ENCODE measurements at regions not wholly inside any gene's neighbourhood (a gene's known extent, or its start where the extent isn't known, plus 50 kb on each side); places are given as distances from the start of the nearest gene placed in this dataset.

DNA sequence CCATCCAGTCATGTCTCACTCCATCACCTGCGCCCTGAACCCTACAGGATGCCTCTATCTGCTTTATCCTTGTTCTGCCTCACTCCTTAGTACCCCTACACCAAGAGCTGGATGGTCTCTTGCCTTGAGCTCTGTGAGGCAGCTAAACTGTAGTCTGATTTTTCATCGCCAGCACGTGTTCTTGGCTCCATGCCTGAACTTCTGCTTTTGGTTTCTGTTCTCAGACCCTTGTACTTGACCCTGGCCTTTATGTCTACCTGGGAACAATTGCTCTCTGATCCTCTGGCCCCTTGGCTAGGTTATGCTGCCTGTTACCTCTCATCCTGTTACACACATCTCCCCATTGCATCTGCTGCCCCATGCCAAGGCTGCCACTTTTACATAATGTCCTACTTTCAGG, 318.0 kb upstream of the LMCD1 start:
- ChIA-PET POLR2A (ENCODE audit: unreplicated experiment) (no interaction called here), CTCF (no interaction called here)
- no peak overlapping the region for H3K4me3 ChIP-seq (ENCODE audit: insufficient read depth, low read depth, low read length)
- no peaks in the 10 kb centered on the region for H3K9me1 ChIP-seq (ENCODE audit: insufficient read depth, low read length)
- no peak overlapping the region for H2AK9ac ChIP-seq (replicated peaks; ENCODE audit: low read depth, low read length, poor library complexity)
- no peak overlapping the region for H3K4ac ChIP-seq (ENCODE audit: low read depth, low read length)
- ATAC-seq (ENCODE audit: low read depth) (no peak), DNase-seq (no peak)
- dilution Hi-C loops (cut with HindIII; ENCODE audit: low sequenced_read_pairs, unreplicated experiment) (no loop called here), in situ Hi-C loops (cut with MboI; ENCODE audit: low sequenced_read_pairs) (no loop called here), intact Hi-C loops (cut with micrococcal nuclease) (no loop called here)
- H3K4me1 ChIP-seq (ENCODE audit: control insufficient read depth, insufficient read depth, low read length) = no peaks in the 10 kb centered on the region
- H3K4me2 ChIP-seq (ENCODE audit: low read depth, low read length) = no peak overlapping the region
- H3K23ac ChIP-seq (ENCODE audit: low read depth, low read length) = no peak overlapping the region
- H4K8ac ChIP-seq (ENCODE audit: low read depth in 2 of 2, low read length in 2 of 2) = no peak overlapping the region
- no peak overlapping the region for H4K91ac ChIP-seq (ENCODE audit: insufficient read depth, low read depth, low read length)
- no peaks in the 10 kb centered on the region for H3K27me3 ChIP-seq (ENCODE audit: control insufficient read depth, insufficient read depth, low read length)
- H2BK15ac ChIP-seq (ENCODE audit: low read depth, low read length) = no peak overlapping the region
- H2AK5ac ChIP-seq (ENCODE audit: low read depth, low read length) = no peak overlapping the region
- H3K9ac ChIP-seq (ENCODE audit: low read depth, low read length) = no peak overlapping the region
- no peaks in the 10 kb centered on the region for H3K79me1 ChIP-seq (ENCODE audit: low read depth in 1 of 2, low read length in 2 of 2)
- no peaks in the 10 kb centered on the region for H3K36me3 ChIP-seq (ENCODE audit: control insufficient read depth, insufficient read depth, low read length)
- no peak overlapping the region for H2BK20ac ChIP-seq (ENCODE audit: low read depth, low read length)
- no peak overlapping the region for H3K56ac ChIP-seq (ENCODE audit: extremely low read depth, insufficient read depth, low read length)
- no peak overlapping the region for H2BK5ac ChIP-seq (ENCODE audit: low read depth, low read length, poor library complexity, severe bottlenecking)
- 29% methylated on average over 3 of the region's 3 CpGs; no CpG with 5 or more reads in 1 of the 2 experiments for WGBS, 2 experiments (ENCODE audit: extremely low coverage in 2 of 2, insufficient read length in 1 of 2)
- H3K9me3 ChIP-seq (ENCODE audit: control insufficient read depth, insufficient read depth, low read length) = no peaks in the 10 kb centered on the region
- no peak overlapping the region for H3K18ac ChIP-seq (ENCODE audit: low read depth, low read length)
- no peak overlapping the region for H3K27ac ChIP-seq (ENCODE audit: insufficient read depth, low read length)
- no peak overlapping the region for H2BK120ac ChIP-seq (ENCODE audit: low read depth, low read length)
- H3K14ac ChIP-seq (replicated peaks; ENCODE audit: low read depth, low read length) = no peak overlapping the region
- H4K5ac ChIP-seq (ENCODE audit: low read depth, low read length) = no peak overlapping the region
- no peaks in the 10 kb centered on the region for H4K20me1 ChIP-seq (ENCODE audit: insufficient read depth, low read length)
- no peak overlapping the region for H2AFZ ChIP-seq (replicated peaks; ENCODE audit: low read length, poor library complexity)
- TF ChIP-seq SMC3 (IDR thresholded peaks at IDR 0.05; ENCODE audit: low read depth, low read length) (no peak), CHD1 (IDR thresholded peaks at IDR 0.05; ENCODE audit: low read depth, low read length) (no peak), NFE2L2 (IDR thresholded peaks at IDR 0.05; ENCODE audit: low read depth, low read length) (no peak), MAZ (IDR thresholded peaks at IDR 0.05; ENCODE audit: borderline replicate concordance, low read depth, low read length) (no peak), FOS (IDR thresholded peaks at IDR 0.05; ENCODE audit: low read depth, low read length) (no peak), MXI1 (IDR thresholded peaks at IDR 0.05; ENCODE audit: borderline replicate concordance, low read depth, low read length) (no peak), RCOR1 (IDR thresholded peaks at IDR 0.05; ENCODE audit: insufficient replicate concordance, low read length) (no peak), POLR2A (IDR thresholded peaks at IDR 0.05; ENCODE audit: low read depth, low read length) (no peak), RFX5 (IDR thresholded peaks at IDR 0.05; ENCODE audit: low read depth, low read length) (no peak), MAFK (IDR thresholded peaks at IDR 0.05; ENCODE audit: low read depth, low read length) (no peak), BHLHE40 (IDR thresholded peaks at IDR 0.05; ENCODE audit: low read depth, low read length) (no peak), CEBPB (IDR thresholded peaks at IDR 0.05; ENCODE audit: low read depth, low read length) (no peak), RAD21 (IDR thresholded peaks at IDR 0.05; ENCODE audit: low read length) (no peak)
- TF ChIP-seq, protein P1, sequence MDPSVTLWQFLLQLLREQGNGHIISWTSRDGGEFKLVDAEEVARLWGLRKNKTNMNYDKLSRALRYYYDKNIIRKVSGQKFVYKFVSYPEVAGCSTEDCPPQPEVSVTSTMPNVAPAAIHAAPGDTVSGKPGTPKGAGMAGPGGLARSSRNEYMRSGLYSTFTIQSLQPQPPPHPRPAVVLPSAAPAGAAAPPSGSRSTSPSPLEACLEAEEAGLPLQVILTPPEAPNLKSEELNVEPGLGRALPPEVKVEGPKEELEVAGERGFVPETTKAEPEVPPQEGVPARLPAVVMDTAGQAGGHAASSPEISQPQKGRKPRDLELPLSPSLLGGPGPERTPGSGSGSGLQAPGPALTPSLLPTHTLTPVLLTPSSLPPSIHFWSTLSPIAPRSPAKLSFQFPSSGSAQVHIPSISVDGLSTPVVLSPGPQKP (IDR thresholded peaks at IDR 0.05; ENCODE audit: borderline replicate concordance, low read depth, low read length) = no peak
- TF ChIP-seq, protein P2, sequence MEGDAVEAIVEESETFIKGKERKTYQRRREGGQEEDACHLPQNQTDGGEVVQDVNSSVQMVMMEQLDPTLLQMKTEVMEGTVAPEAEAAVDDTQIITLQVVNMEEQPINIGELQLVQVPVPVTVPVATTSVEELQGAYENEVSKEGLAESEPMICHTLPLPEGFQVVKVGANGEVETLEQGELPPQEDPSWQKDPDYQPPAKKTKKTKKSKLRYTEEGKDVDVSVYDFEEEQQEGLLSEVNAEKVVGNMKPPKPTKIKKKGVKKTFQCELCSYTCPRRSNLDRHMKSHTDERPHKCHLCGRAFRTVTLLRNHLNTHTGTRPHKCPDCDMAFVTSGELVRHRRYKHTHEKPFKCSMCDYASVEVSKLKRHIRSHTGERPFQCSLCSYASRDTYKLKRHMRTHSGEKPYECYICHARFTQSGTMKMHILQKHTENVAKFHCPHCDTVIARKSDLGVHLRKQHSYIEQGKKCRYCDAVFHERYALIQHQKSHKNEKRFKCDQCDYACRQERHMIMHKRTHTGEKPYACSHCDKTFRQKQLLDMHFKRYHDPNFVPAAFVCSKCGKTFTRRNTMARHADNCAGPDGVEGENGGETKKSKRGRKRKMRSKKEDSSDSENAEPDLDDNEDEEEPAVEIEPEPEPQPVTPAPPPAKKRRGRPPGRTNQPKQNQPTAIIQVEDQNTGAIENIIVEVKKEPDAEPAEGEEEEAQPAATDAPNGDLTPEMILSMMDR (conservative IDR thresholded peaks at IDR 0.05; ENCODE audit: low read depth, low read length) = no peak
- TF ChIP-seq, protein P3, sequence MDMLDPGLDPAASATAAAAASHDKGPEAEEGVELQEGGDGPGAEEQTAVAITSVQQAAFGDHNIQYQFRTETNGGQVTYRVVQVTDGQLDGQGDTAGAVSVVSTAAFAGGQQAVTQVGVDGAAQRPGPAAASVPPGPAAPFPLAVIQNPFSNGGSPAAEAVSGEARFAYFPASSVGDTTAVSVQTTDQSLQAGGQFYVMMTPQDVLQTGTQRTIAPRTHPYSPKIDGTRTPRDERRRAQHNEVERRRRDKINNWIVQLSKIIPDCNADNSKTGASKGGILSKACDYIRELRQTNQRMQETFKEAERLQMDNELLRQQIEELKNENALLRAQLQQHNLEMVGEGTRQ (IDR thresholded peaks at IDR 0.05; ENCODE audit: low read depth, low read length) = no peak
- no TSS peak for BruUV-seq (replicated peaks)

Measured in IMR-90 (cell line).